H9 (cell line): ENCODE measurements at regions not wholly inside any gene's neighbourhood (a gene's known extent, or its start where the extent isn't known, plus 50 kb on each side); places are given as distances from the start of the nearest gene placed in this dataset.

Experiments
- DNase-seq: peaks from one replicate; pipeline ENCODE4 v3.0.0-alpha.2; 2017
- H2AFZ ChIP-seq: one replicate; pipeline ENCODE4 v1.6.1; 2013; ENCODE audit warnings: mild to moderate bottlenecking, low read length, control low read depth, moderate library complexity
- H2AK5ac ChIP-seq: 2 replicates; pipeline ENCODE4 v1.6.1; 2013; ENCODE audit warnings: low read length, control low read depth, mixed read lengths; ENCODE audit not compliant: insufficient read length
- H2BK120ac ChIP-seq: one replicate; pipeline ENCODE4 v1.6.1; 2013; ENCODE audit warnings: low read depth, mild to moderate bottlenecking, low read length, control low read depth, inconsistent platforms; ENCODE audit not compliant: poor library complexity, severe bottlenecking
- H2BK12ac ChIP-seq: 2 replicates; pipeline ENCODE4 v1.6.1; 2013; ENCODE audit warnings: low read length, control low read depth, mixed read lengths, low read depth; ENCODE audit not compliant: insufficient read length
- H2BK15ac ChIP-seq: 2 replicates; pipeline ENCODE4 v1.6.1; 2013; ENCODE audit warnings: low read depth, low read length, control low read depth
- H2BK20ac ChIP-seq: one replicate; pipeline ENCODE4 v1.6.1; 2013; ENCODE audit warnings: low read depth, mild to moderate bottlenecking, low read length, control low read depth, inconsistent platforms; ENCODE audit not compliant: poor library complexity, severe bottlenecking
- H2BK5ac ChIP-seq: 2 replicates; pipeline ENCODE4 v1.6.1; 2013; ENCODE audit warnings: low read length, control low read depth, mixed read lengths; ENCODE audit not compliant: insufficient read length
- H3K14ac ChIP-seq: 2 replicates; pipeline ENCODE4 v1.6.1; 2013; ENCODE audit warnings: low read length, control low read depth; ENCODE audit not compliant: insufficient read depth
- H3K18ac ChIP-seq: 2 replicates; pipeline ENCODE4 v1.6.1; 2013; ENCODE audit warnings: low read depth, mild to moderate bottlenecking, mixed read lengths, low read length, control low read depth; ENCODE audit not compliant: insufficient read length
- H3K23ac ChIP-seq: 2 replicates; pipeline ENCODE4 v1.6.1; 2013; ENCODE audit warnings: low read length, control low read depth, mixed read lengths, low read depth; ENCODE audit not compliant: insufficient read length
- H3K23me2 ChIP-seq: 2 replicates; pipeline ENCODE4 v1.6.1; 2013; ENCODE audit warnings: low read depth, mild to moderate bottlenecking, mixed read lengths, low read length, control low read depth; ENCODE audit not compliant: insufficient read length, poor library complexity, severe bottlenecking
- H3K27ac ChIP-seq: 2 replicates; pipeline ENCODE4 v1.5.1; 2013; ENCODE audit warnings: low read length, control low read depth, mixed read lengths, low read depth; ENCODE audit not compliant: insufficient read length
- H3K27me3 ChIP-seq: 2 replicates; pipeline ENCODE4 v1.6.1; 2013; ENCODE audit warnings: low read length, control low read depth, inconsistent platforms; ENCODE audit not compliant: insufficient read depth
- H3K4ac ChIP-seq: 2 replicates; pipeline ENCODE4 v1.6.1; 2013; ENCODE audit warnings: low read depth, mild to moderate bottlenecking, control low read depth, inconsistent platforms, low read length, moderate library complexity
- H3K4me1 ChIP-seq: 2 replicates; pipeline ENCODE4 v1.6.1; 2013; ENCODE audit warnings: low read length, control low read depth, inconsistent platforms; ENCODE audit not compliant: insufficient read depth
- H3K4me2 ChIP-seq: 2 replicates; pipeline ENCODE4 v1.6.1; 2013; ENCODE audit warnings: low read length, control low read depth, mixed read lengths; ENCODE audit not compliant: insufficient read length, insufficient read depth
- H3K56ac ChIP-seq: 2 replicates; pipeline ENCODE4 v1.6.1; 2013; ENCODE audit warnings: low read depth, mild to moderate bottlenecking, mixed read lengths, low read length, control low read depth; ENCODE audit not compliant: insufficient read length
- H3K79me1 ChIP-seq: 2 replicates; pipeline ENCODE4 v1.6.1; 2013; ENCODE audit warnings: low read depth, mild to moderate bottlenecking, moderate library complexity, low read length, control low read depth, inconsistent platforms; ENCODE audit not compliant: insufficient read depth, poor library complexity, severe bottlenecking
- H3K79me2 ChIP-seq: 2 replicates; pipeline ENCODE4 v1.6.1; 2013; ENCODE audit warnings: low read length, control low read depth, inconsistent platforms; ENCODE audit not compliant: insufficient read depth
- H3K9ac ChIP-seq: 2 replicates; pipeline ENCODE4 v1.6.1; 2013; ENCODE audit warnings: low read length, control low read depth, mixed read lengths; ENCODE audit not compliant: insufficient read length; ENCODE audit errors: extremely low read depth
- H3K9me3 ChIP-seq: one replicate; pipeline ENCODE4 v1.6.1; 2013; ENCODE audit warnings: low read depth, low read length, inconsistent platforms; ENCODE audit not compliant: control insufficient read depth
- H3T11ph ChIP-seq: one replicate; pipeline ENCODE4 v1.6.1; 2013; ENCODE audit warnings: mild to moderate bottlenecking, low read length, control low read depth, inconsistent platforms
- H4K20me1 ChIP-seq: one replicate; pipeline ENCODE4 v1.6.1; 2013; ENCODE audit not compliant: control insufficient read depth, insufficient read length, insufficient read depth
- H4K5ac ChIP-seq: 2 replicates; pipeline ENCODE4 v1.6.1; 2013; ENCODE audit warnings: low read depth, mild to moderate bottlenecking, mixed read lengths, low read length, control low read depth; ENCODE audit not compliant: insufficient read length
- H4K8ac ChIP-seq: replicated peaks from 2 replicates; pipeline ENCODE4 v1.6.1; 2013; ENCODE audit warnings: low read length, control low read depth, mixed read lengths, low read depth; ENCODE audit not compliant: insufficient read length
- H4K91ac ChIP-seq: 2 replicates; pipeline ENCODE4 v1.6.1; 2013; ENCODE audit warnings: low read depth, mild to moderate bottlenecking, moderate library complexity, mixed read lengths, low read length, control low read depth; ENCODE audit not compliant: insufficient read length
- H3K27ac Mint-ChIP-seq, 3 experiments: 2 replicates in 2 of 3; 3 replicates in 1 of 3; pipeline ENCODE4 v1.8.0; 2020 to 2021; ENCODE audit warnings: mixed read lengths in 3 of 3, mild to moderate bottlenecking in 1 of 3, moderate library complexity in 1 of 3
- H3K27me3 Mint-ChIP-seq: 2 replicates; pipeline ENCODE4 v1.8.0; 2021; ENCODE audit warnings: low read depth, mild to moderate bottlenecking, moderate library complexity, mixed read lengths
- H3K36me3 Mint-ChIP-seq, 3 experiments: 2 replicates in 2 of 3; 3 replicates in 1 of 3; pipeline ENCODE4 v1.8.0; 2020 to 2021; ENCODE audit warnings: low read depth in 3 of 3, mixed read lengths in 3 of 3; ENCODE audit not compliant: insufficient read depth in 1 of 3
- H3K4me1 Mint-ChIP-seq, 2 experiments: 2 replicates each; pipeline ENCODE4 v1.8.0; 2020; ENCODE audit warnings: mixed read lengths in 2 of 2
- H3K4me3 Mint-ChIP-seq, 2 experiments: 2 replicates in 1 of 2; 3 replicates in 1 of 2; pipeline ENCODE4 v1.8.0; 2020 to 2021; ENCODE audit warnings: mild to moderate bottlenecking in 2 of 2, mixed read lengths in 2 of 2, moderate library complexity in 1 of 2
- H3K9me3 Mint-ChIP-seq, 2 experiments: 2 replicates in 1 of 2; 3 replicates in 1 of 2; pipeline ENCODE4 v1.8.0; 2020; ENCODE audit warnings: mild to moderate bottlenecking in 2 of 2, mixed read lengths in 2 of 2, moderate library complexity in 1 of 2
- WGBS: extraction: QIAGEN DNeasy Blood & Tissue Kit; methylation state at CpG from one replicate; pipeline ENCODE4 v1.1.7; 2013; ENCODE audit warnings: missing lambda C conversion rate, low lambda C conversion rate, mixed read lengths; ENCODE audit not compliant: insufficient read length; ENCODE audit errors: extremely low coverage; 5-methylcytosine and 5-hydroxymethylcytosine counted together
- TF ChIP-seq, protein P1 (sequence below): fragments of 200-600 bp; sonication (generic); conservative IDR thresholded peaks from 3 replicates; pipeline ENCODE4 v1.8.0; 2021; ENCODE audit warnings: antibody characterized with exemption, mild to moderate bottlenecking

DNA sequence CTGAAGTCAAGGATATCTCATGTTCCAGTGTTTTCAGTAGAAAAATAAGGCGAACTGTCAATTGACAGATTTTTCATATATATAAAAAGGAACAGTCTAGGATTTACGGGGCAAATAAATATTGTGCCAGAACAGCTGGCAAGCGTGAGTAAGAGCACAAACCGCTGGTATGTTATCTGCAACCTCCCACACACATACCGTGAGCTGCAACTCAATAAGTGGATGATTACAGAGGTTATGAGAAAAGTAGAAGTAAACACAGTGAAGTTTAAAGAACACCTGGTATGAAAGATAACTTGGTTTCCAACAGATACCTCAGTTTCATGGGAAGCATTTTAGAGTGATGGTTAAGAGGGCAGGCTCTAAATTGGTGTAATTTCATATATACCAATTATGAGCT lies 733.4 kb downstream of the TUSC7 start:
- H3K56ac ChIP-seq: no peak overlapping the region
- H3K27me3 ChIP-seq: no peaks in the 10 kb centered on the region
- no peak overlapping the region for H3K9ac ChIP-seq
- Mint-ChIP-seq H3K27me3 (no peaks in the 10 kb centered on the region), H3K27ac (no peak overlapping the region), H3K4me1 (peaks cover 20% of the 10 kb centered on the region in 2 experiments), H3K36me3 (no peaks in the 10 kb centered on the region), H3K9me3 (no peaks in the 10 kb centered on the region), H3K4me3 (no peak overlapping the region)
- H3K27ac ChIP-seq: no peak overlapping the region
- no peak overlapping the region for H2BK5ac ChIP-seq
- H4K91ac ChIP-seq: no peak overlapping the region
- H3K9me3 ChIP-seq: no peaks in the 10 kb centered on the region
- no peak overlapping the region for H2AFZ ChIP-seq
- H3K14ac ChIP-seq: no peak overlapping the region
- no peak overlapping the region for H2BK20ac ChIP-seq
- H3T11ph ChIP-seq: no peak overlapping the region
- no peak overlapping the region for H2BK12ac ChIP-seq
- no peak overlapping the region for H3K18ac ChIP-seq
- H3K4me1 ChIP-seq: no peaks in the 10 kb centered on the region; the same call in 1 of the 2 replicates
- H4K8ac ChIP-seq: no peak overlapping the region
- no peaks in the 10 kb centered on the region for H3K79me2 ChIP-seq
- no peaks in the 10 kb centered on the region for H4K20me1 ChIP-seq
- no peak for DNase-seq
- no peak overlapping the region for H3K4ac ChIP-seq
- no peak overlapping the region for H2AK5ac ChIP-seq
- no peak overlapping the region for H4K5ac ChIP-seq
- TF ChIP-seq, protein P1, sequence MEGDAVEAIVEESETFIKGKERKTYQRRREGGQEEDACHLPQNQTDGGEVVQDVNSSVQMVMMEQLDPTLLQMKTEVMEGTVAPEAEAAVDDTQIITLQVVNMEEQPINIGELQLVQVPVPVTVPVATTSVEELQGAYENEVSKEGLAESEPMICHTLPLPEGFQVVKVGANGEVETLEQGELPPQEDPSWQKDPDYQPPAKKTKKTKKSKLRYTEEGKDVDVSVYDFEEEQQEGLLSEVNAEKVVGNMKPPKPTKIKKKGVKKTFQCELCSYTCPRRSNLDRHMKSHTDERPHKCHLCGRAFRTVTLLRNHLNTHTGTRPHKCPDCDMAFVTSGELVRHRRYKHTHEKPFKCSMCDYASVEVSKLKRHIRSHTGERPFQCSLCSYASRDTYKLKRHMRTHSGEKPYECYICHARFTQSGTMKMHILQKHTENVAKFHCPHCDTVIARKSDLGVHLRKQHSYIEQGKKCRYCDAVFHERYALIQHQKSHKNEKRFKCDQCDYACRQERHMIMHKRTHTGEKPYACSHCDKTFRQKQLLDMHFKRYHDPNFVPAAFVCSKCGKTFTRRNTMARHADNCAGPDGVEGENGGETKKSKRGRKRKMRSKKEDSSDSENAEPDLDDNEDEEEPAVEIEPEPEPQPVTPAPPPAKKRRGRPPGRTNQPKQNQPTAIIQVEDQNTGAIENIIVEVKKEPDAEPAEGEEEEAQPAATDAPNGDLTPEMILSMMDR: no peak
- WGBS: no CpG with 5 or more reads among the region's 5 CpGs
- H3K79me1 ChIP-seq: no peaks in the 10 kb centered on the region
- no peak overlapping the region for H2BK15ac ChIP-seq
- no peak overlapping the region for H3K4me2 ChIP-seq
- H3K23ac ChIP-seq: no peak overlapping the region
- H2BK120ac ChIP-seq: no peak overlapping the region
- no peaks in the 10 kb centered on the region for H3K23me2 ChIP-seq
